Activated T-cell treated with anti-CD3 and anti-CD28 coated beads, Interleukin-2, amount 50 U/mL, for 72 hours (primary cell): ENCODE measurements at regions not wholly inside any gene's neighbourhood (a gene's known extent, or its start where the extent isn't known, plus 50 kb on each side); places are given as distances from the start of the nearest gene placed in this dataset.

Experiments
- ATAC-seq, 2 donors: fragments of 150-1000 bp; cut with Tn5 transposase; replicated peaks in 1 of 2; 2 replicates each; pipeline ENCODE4 v1.10.0; 2021; ENCODE audit warnings: moderate library complexity in 2 of 2, mild to moderate bottlenecking in 1 of 2
- DNase-seq, 2 donors: peaks; one replicate each; pipeline ENCODE4 v3.0.0; 2021 to 2022; ENCODE audit warnings: mixed read lengths in 1 of 2
- H3K27ac Mint-ChIP-seq: one replicate; pipeline ENCODE4 v1.8.0; 2022; ENCODE audit warnings: mild to moderate bottlenecking, moderate library complexity, mixed read lengths
- H3K27me3 Mint-ChIP-seq: one replicate; pipeline ENCODE4 v1.8.0; 2022; ENCODE audit warnings: low read depth, mixed read lengths
- H3K36me3 Mint-ChIP-seq, 2 donors: one replicate each; pipeline ENCODE4 v1.8.0; 2022; ENCODE audit warnings: mixed read lengths in 2 of 2, mild to moderate bottlenecking in 1 of 2; ENCODE audit not compliant: insufficient read depth in 2 of 2
- H3K4me1 Mint-ChIP-seq: one replicate; pipeline ENCODE4 v1.8.0; 2022; ENCODE audit warnings: low read depth, mixed read lengths
- H3K4me3 Mint-ChIP-seq, 2 donors: one replicate each; pipeline ENCODE4 v1.8.0; 2022; ENCODE audit warnings: mild to moderate bottlenecking in 2 of 2, mixed read lengths in 2 of 2, moderate library complexity in 2 of 2
- H3K9me3 Mint-ChIP-seq, 2 donors: one replicate each; pipeline ENCODE4 v1.8.0; 2022; ENCODE audit warnings: mixed read lengths in 2 of 2

- peaks cover 0 to 2% of the 10 kb centered on the region in 2 donors for H3K36me3 Mint-ChIP-seq
- no peak for ATAC-seq
- no peak for DNase-seq
- H3K9me3 Mint-ChIP-seq: no peaks in the 10 kb centered on the region
- peak overlapping the region; percentile 70 for H3K27ac Mint-ChIP-seq
- H3K4me3 Mint-ChIP-seq: no peak overlapping the region
- H3K4me1 Mint-ChIP-seq: peaks cover 67% of the 10 kb centered on the region
- no peaks in the 10 kb centered on the region for H3K27me3 Mint-ChIP-seq
These were observed 70.8 kb upstream of the ZNF438 start for GRCh38 chr10:31102421-31102820.

- Mint-ChIP-seq H3K4me1 (peaks cover 60% of the 10 kb centered on the region), H3K27me3 (no peaks in the 10 kb centered on the region), H3K9me3 (no peaks in the 10 kb centered on the region), H3K36me3 (peaks cover 0 to 2% of the 10 kb centered on the region in 2 donors), H3K4me3 (no peak overlapping the region), H3K27ac (no peak overlapping the region)
- no peak for ATAC-seq
- DNase-seq: no peak
These were observed 71.4 kb upstream of the ZNF438 start for GRCh38 chr10:31103112-31103511.

- H3K4me1 Mint-ChIP-seq: no peaks in the 10 kb centered on the region
- no peak overlapping the region for H3K27ac Mint-ChIP-seq
- no peak overlapping the region for H3K4me3 Mint-ChIP-seq
- peaks cover 6 to 9% of the 10 kb centered on the region in 2 donors for H3K36me3 Mint-ChIP-seq
- no peaks in the 10 kb centered on the region for H3K27me3 Mint-ChIP-seq
- H3K9me3 Mint-ChIP-seq: peaks cover 5 to 8% of the 10 kb centered on the region in 2 donors
- DNase-seq (no peak), ATAC-seq (no peak)
These were observed 81.3 kb upstream of the ZNF438 start for GRCh38 chr10:31112961-31113360.

GRCh38 chr10:31116226-31116625 lies 84.6 kb upstream of the ZNF438 start:
- Mint-ChIP-seq H3K9me3 (peaks cover 6 to 8% of the 10 kb centered on the region in 2 donors), H3K4me1 (peaks cover 5% of the 10 kb centered on the region), H3K4me3 (no peak overlapping the region), H3K27me3 (no peaks in the 10 kb centered on the region), H3K27ac (no peak overlapping the region), H3K36me3 (peaks cover 6% of the 10 kb centered on the region in 2 donors)
- no peak for DNase-seq
- peak; percentile 39 to 47 for ATAC-seq

- Mint-ChIP-seq H3K4me3 (no peak overlapping the region), H3K4me1 (peaks cover 15% of the 10 kb centered on the region), H3K36me3 (no peaks in the 10 kb centered on the region), H3K27me3 (no peaks in the 10 kb centered on the region), H3K27ac (no peak overlapping the region), H3K9me3 (peaks cover 2 to 4% of the 10 kb centered on the region in 2 donors)
- DNase-seq (no peak), ATAC-seq (no peak)
These were observed 86.9 kb upstream of the ZNF438 start for GRCh38 chr10:31118556-31118955.

- ATAC-seq (no peak), DNase-seq (no peak)
- H3K4me3 Mint-ChIP-seq: no peak overlapping the region
- H3K27ac Mint-ChIP-seq: no peak overlapping the region
- no peaks in the 10 kb centered on the region for H3K27me3 Mint-ChIP-seq
- H3K9me3 Mint-ChIP-seq: peaks cover 3 to 4% of the 10 kb centered on the region in 2 donors
- peaks cover 32% of the 10 kb centered on the region for H3K4me1 Mint-ChIP-seq
- no peaks in the 10 kb centered on the region for H3K36me3 Mint-ChIP-seq
These were observed 88.7 kb upstream of the ZNF438 start for GRCh38 chr10:31120392-31120791.

- Mint-ChIP-seq H3K36me3 (no peaks in the 10 kb centered on the region), H3K4me3 (no peak overlapping the region), H3K27me3 (no peaks in the 10 kb centered on the region), H3K9me3 (peaks cover 3 to 4% of the 10 kb centered on the region in 2 donors), H3K4me1 (peaks cover 39% of the 10 kb centered on the region), H3K27ac (no peak overlapping the region)
- DNase-seq (no peak), ATAC-seq (no peak)
These were observed 89.5 kb upstream of the ZNF438 start for GRCh38 chr10:31120961-31121685.

GRCh38 chr10:31121757-31122577 lies 90.3 kb upstream of the ZNF438 start:
- Mint-ChIP-seq H3K27ac (peak overlapping the region; percentile 9), H3K4me1 (peaks cover 44% of the 10 kb centered on the region), H3K9me3 (peaks cover 3 to 4% of the 10 kb centered on the region in 2 donors), H3K36me3 (no peaks in the 10 kb centered on the region), H3K4me3 (peak overlapping the region in 1 of 2 donors; percentile 31), H3K27me3 (no peaks in the 10 kb centered on the region)
- ATAC-seq (no peak), DNase-seq (no peak)

GRCh38 chr10:31123946-31124345 lies 92.3 kb upstream of the ZNF438 start:
- no peak overlapping the region for H3K27ac Mint-ChIP-seq
- DNase-seq (no peak), ATAC-seq (no peak)
- H3K4me1 Mint-ChIP-seq: peaks cover 49% of the 10 kb centered on the region
- H3K36me3 Mint-ChIP-seq: no peaks in the 10 kb centered on the region
- no peak overlapping the region for H3K4me3 Mint-ChIP-seq
- no peaks in the 10 kb centered on the region for H3K27me3 Mint-ChIP-seq
- H3K9me3 Mint-ChIP-seq: peaks cover 3 to 4% of the 10 kb centered on the region in 2 donors

GRCh38 chr10:31124852-31125251 lies 93.2 kb upstream of the ZNF438 start:
- Mint-ChIP-seq H3K4me1 (peaks cover 49% of the 10 kb centered on the region), H3K27ac (no peak overlapping the region), H3K27me3 (no peaks in the 10 kb centered on the region), H3K4me3 (no peak overlapping the region), H3K9me3 (peaks cover 3 to 4% of the 10 kb centered on the region in 2 donors), H3K36me3 (no peaks in the 10 kb centered on the region)
- ATAC-seq: peak; percentile 68 to 83
- DNase-seq: peak in 1 of 2 donors; percentile 23

- no peaks in the 10 kb centered on the region for H3K27me3 Mint-ChIP-seq
- H3K4me3 Mint-ChIP-seq: peak overlapping the region in 1 of 2 donors; percentile 27
- peaks cover 0 to 2% of the 10 kb centered on the region in 2 donors for H3K9me3 Mint-ChIP-seq
- ATAC-seq (no peak), DNase-seq (no peak)
- H3K27ac Mint-ChIP-seq: no peak overlapping the region
- peaks cover 44% of the 10 kb centered on the region for H3K4me1 Mint-ChIP-seq
- H3K36me3 Mint-ChIP-seq: no peaks in the 10 kb centered on the region
These were observed 94.1 kb upstream of the ZNF438 start for GRCh38 chr10:31125789-31126188.

GRCh38 chr10:31126593-31126992 lies 94.9 kb upstream of the ZNF438 start:
- ATAC-seq (peak; percentile 39 to 49), DNase-seq (no peak)
- H3K9me3 Mint-ChIP-seq: peaks cover 0 to 2% of the 10 kb centered on the region in 2 donors
- no peak overlapping the region for H3K4me3 Mint-ChIP-seq
- no peaks in the 10 kb centered on the region for H3K27me3 Mint-ChIP-seq
- no peak overlapping the region for H3K27ac Mint-ChIP-seq
- H3K36me3 Mint-ChIP-seq: no peaks in the 10 kb centered on the region
- peaks cover 44% of the 10 kb centered on the region for H3K4me1 Mint-ChIP-seq

GRCh38 chr10:31128536-31128935 lies 96.9 kb upstream of the ZNF438 start:
- H3K36me3 Mint-ChIP-seq: no peaks in the 10 kb centered on the region
- ATAC-seq: no peak
- no peak overlapping the region for H3K27ac Mint-ChIP-seq
- no peaks in the 10 kb centered on the region for H3K27me3 Mint-ChIP-seq
- H3K4me1 Mint-ChIP-seq: peaks cover 45% of the 10 kb centered on the region
- no peak for DNase-seq
- peaks cover 0 to 2% of the 10 kb centered on the region in 2 donors for H3K9me3 Mint-ChIP-seq
- H3K4me3 Mint-ChIP-seq: no peak overlapping the region
